SU-DHL-6 (cell line): ENCODE measurements at regions not wholly inside any gene's neighbourhood (a gene's known extent, or its start where the extent isn't known, plus 50 kb on each side); places are given as distances from the start of the nearest gene placed in this dataset.

Source experiments
- H2AFZ ChIP-seq: fragments of 200-600 bp; sonication (generic); 2 replicates; pipeline ENCODE4 v1.6.1; 2014; ENCODE audit warnings: low read depth, mild to moderate bottlenecking, moderate library complexity, mixed read lengths, antibody characterized with exemption, low read length; ENCODE audit not compliant: severe bottlenecking
- H3F3A ChIP-seq: fragments of 200-600 bp; shearing (Covaris generic); 2 replicates; pipeline ENCODE4 v1.6.0; 2016; ENCODE audit warnings: antibody characterized with exemption, mild to moderate bottlenecking; ENCODE audit not compliant: insufficient read depth
- H3K27ac ChIP-seq: fragments of 200-600 bp; sonication (generic); 2 replicates; pipeline ENCODE4 v1.5.1; 2016; ENCODE audit warnings: low read depth, mild to moderate bottlenecking, low read length, moderate library complexity, mixed read lengths
- H3K27me3 ChIP-seq: fragments of 200-600 bp; sonication (generic), shearing (Covaris generic); 2 replicates; pipeline ENCODE4 v1.6.0; 2014; ENCODE audit warnings: mild to moderate bottlenecking, low read length
- H3K36me3 ChIP-seq: fragments of 200-600 bp; sonication (generic); 2 replicates; pipeline ENCODE4 v1.6.1; 2014; ENCODE audit warnings: mild to moderate bottlenecking, low read length, mixed read lengths
- H3K4me2 ChIP-seq: fragments of 300-600, 200-600 bp; shearing (Covaris generic), sonication (generic); 2 replicates; pipeline ENCODE4 v1.6.0; 2014; ENCODE audit warnings: low read length, low read depth, mild to moderate bottlenecking; ENCODE audit not compliant: poor library complexity, severe bottlenecking
- H3K4me3 ChIP-seq: fragments of 200-600 bp; sonication (generic); 2 replicates; pipeline ENCODE4 v1.5.1; 2014; ENCODE audit warnings: antibody characterized with exemption, low read length, mild to moderate bottlenecking, mixed read lengths; ENCODE audit not compliant: insufficient read depth, poor library complexity, severe bottlenecking
- H3K79me2 ChIP-seq: fragments of 200-600 bp; sonication (generic); 2 replicates; pipeline ENCODE4 v1.6.1; 2014; ENCODE audit warnings: mild to moderate bottlenecking, low read length, moderate library complexity; ENCODE audit not compliant: insufficient read depth
- H3K9ac ChIP-seq: fragments of 200-600 bp; sonication (generic); 2 replicates; pipeline ENCODE4 v1.7.0; 2014; ENCODE audit warnings: mild to moderate bottlenecking, low read length
- H3K9me2 ChIP-seq: fragments of 200-600 bp; sonication (generic); replicated peaks from 2 replicates; pipeline ENCODE4 v1.6.1; 2014; ENCODE audit warnings: low read length; ENCODE audit not compliant: insufficient read depth
- H3K9me3 ChIP-seq: fragments of 200-600 bp; sonication (generic); 2 replicates; pipeline ENCODE4 v1.6.1; 2014; ENCODE audit warnings: low read length, mixed read lengths; ENCODE audit not compliant: insufficient read depth
- H4K20me1 ChIP-seq: fragments of 200-600 bp; sonication (generic); 2 replicates; pipeline ENCODE4 v1.6.1; 2014; ENCODE audit warnings: low read depth, mild to moderate bottlenecking, antibody characterized with exemption, low read length, moderate library complexity, mixed read lengths
- EZH2phosphoT487 ChIP-seq: fragments of 200-600 bp; sonication (generic), shearing (Covaris generic); conservative IDR thresholded peaks from 2 replicates; pipeline ENCODE4 v1.6.1; 2018; ENCODE audit warnings: mild to moderate bottlenecking, antibody characterized with exemption, low read length, moderate library complexity, mixed read lengths
- TF ChIP-seq, protein P1 (sequence below): fragments of 200-600 bp; sonication (generic); IDR thresholded peaks from one replicate; pipeline ENCODE4 v1.5.1; 2017; ENCODE audit warnings: antibody characterized with exemption, mild to moderate bottlenecking, low read length, moderate library complexity; ENCODE audit not compliant: insufficient read depth, poor library complexity, severe bottlenecking

DNA sequence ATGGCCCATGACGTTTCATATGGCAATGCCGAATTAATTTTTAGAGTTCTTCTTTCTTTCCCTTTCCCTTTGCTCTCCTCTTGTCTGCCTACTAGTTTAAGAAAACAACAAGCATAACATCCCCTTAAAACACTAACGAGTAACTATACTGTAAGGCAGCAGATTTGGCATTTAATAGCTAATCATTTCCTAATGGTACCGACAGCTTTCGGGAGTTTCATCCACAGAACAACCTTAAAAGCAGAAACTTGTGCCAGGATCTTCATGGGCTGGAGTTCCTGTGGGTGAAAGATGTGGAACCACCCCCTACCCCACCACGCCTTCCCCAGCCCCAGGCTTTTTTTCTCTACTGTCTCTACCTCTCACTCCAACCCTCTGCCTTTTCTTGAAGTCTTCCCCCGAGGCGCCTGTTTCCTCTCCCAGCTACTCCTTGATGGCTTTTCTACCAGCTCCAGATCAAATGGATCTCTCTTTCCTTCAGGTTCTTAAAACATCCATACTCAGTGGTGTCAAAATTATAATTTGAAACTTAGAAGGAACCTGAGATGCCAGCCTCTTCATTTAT lies 319.5 kb downstream of the PIK3R1 start:
- no peak overlapping the region for H3K4me3 ChIP-seq
- no peaks in the 10 kb centered on the region for H4K20me1 ChIP-seq
- no peak overlapping the region for H3K4me2 ChIP-seq
- H3K9ac ChIP-seq: no peak overlapping the region
- no peaks in the 10 kb centered on the region for H3K36me3 ChIP-seq
- no peak overlapping the region for H2AFZ ChIP-seq
- TF ChIP-seq, protein P1, sequence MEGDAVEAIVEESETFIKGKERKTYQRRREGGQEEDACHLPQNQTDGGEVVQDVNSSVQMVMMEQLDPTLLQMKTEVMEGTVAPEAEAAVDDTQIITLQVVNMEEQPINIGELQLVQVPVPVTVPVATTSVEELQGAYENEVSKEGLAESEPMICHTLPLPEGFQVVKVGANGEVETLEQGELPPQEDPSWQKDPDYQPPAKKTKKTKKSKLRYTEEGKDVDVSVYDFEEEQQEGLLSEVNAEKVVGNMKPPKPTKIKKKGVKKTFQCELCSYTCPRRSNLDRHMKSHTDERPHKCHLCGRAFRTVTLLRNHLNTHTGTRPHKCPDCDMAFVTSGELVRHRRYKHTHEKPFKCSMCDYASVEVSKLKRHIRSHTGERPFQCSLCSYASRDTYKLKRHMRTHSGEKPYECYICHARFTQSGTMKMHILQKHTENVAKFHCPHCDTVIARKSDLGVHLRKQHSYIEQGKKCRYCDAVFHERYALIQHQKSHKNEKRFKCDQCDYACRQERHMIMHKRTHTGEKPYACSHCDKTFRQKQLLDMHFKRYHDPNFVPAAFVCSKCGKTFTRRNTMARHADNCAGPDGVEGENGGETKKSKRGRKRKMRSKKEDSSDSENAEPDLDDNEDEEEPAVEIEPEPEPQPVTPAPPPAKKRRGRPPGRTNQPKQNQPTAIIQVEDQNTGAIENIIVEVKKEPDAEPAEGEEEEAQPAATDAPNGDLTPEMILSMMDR: no peak
- TF ChIP-seq EZH2phosphoT487: no peak
- no peaks in the 10 kb centered on the region for H3K27me3 ChIP-seq
- H3K9me2 ChIP-seq: no peaks in the 10 kb centered on the region
- H3K27ac ChIP-seq: no peak overlapping the region
- H3K79me2 ChIP-seq: no peaks in the 10 kb centered on the region
- H3F3A ChIP-seq: no peaks in the 10 kb centered on the region
- no peaks in the 10 kb centered on the region for H3K9me3 ChIP-seq

DNA sequence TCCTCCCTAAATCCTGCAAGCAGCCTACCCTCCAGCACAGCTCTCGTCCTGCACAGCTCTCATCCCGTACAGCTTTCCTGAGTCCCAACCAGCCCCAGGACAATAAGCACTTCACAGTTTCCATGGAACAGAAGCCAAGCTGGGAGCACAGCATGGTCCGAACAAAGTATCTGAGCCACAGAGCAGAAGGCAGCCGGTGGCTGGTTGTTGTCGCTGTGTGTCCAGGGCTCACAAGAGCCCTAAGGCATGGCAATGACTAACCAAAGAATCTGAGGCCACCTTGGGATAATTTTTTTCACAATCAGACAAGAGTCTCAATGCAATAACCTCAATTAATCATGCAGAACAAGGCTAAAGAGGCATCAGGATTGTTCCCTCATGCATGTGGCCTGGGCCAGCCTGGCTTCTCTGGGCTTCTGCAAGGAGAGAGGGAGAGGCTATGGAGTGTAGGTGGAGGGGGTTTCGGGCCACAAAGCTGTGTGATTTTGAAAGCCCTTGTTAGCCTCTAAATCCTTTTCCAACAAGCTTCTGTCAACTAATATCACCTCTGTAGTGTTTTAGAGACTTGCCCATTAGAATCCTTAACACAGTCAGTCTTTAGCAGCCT lies 323.4 kb downstream of the PIK3R1 start:
- Histone ChIP-seq H4K20me1 (no peaks in the 10 kb centered on the region), H3K27me3 (no peaks in the 10 kb centered on the region), H3F3A (no peaks in the 10 kb centered on the region), H3K4me2 (no peak overlapping the region), H3K4me3 (no peak overlapping the region), H3K9me3 (no peaks in the 10 kb centered on the region), H2AFZ (no peak overlapping the region), H3K9ac (no peak overlapping the region), H3K79me2 (no peaks in the 10 kb centered on the region), H3K9me2 (no peaks in the 10 kb centered on the region), H3K36me3 (no peaks in the 10 kb centered on the region), H3K27ac (no peak overlapping the region)
- TF ChIP-seq EZH2phosphoT487: no peak
- TF ChIP-seq, protein P1: no peak

DNA sequence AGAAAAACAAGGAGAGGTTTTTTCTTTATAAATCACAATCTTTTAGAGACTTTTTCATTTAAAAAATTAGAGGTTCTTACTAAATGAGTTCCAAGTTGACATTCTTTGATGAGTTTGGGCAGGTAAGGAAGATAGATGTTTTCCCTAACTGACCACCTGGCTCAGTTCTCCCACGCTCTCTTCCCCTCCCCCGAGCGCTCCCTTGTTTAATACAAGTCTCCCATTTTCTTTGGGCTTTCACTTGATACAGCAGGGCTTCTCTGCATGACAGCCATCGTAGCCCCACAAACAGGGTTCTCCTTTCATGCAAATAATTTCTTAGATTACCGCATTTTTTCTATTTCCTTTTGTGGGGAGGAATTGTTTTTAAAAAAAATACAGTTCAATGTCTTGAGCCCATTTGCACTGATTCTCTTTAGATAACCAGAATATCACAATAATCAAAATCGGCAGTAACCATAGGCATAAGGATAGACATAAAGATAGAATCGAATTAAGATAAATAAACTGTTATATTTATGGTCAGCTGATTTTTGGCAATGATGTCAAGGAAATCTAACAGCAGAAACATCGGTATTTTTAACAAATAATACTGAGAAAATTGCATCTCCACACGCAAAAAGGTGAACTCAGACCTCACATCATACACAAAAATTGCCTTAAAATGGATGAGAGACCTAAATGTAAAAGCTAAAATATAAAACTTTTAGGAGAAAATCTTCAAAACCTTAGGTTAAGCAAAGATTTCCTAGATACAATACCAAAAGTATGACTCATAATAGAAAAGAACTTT lies 325.4 kb downstream of the PIK3R1 start:
- H3K27ac ChIP-seq: no peak overlapping the region
- no peaks in the 10 kb centered on the region for H3K27me3 ChIP-seq
- no peaks in the 10 kb centered on the region for H3K9me3 ChIP-seq
- TF ChIP-seq EZH2phosphoT487: no peak
- TF ChIP-seq, protein P1: no peak
- no peak overlapping the region for H3K9ac ChIP-seq
- no peaks in the 10 kb centered on the region for H3K9me2 ChIP-seq
- H4K20me1 ChIP-seq: no peaks in the 10 kb centered on the region
- H3K4me2 ChIP-seq: no peak overlapping the region
- no peaks in the 10 kb centered on the region for H3F3A ChIP-seq
- H2AFZ ChIP-seq: no peak overlapping the region
- H3K4me3 ChIP-seq: no peak overlapping the region
- no peaks in the 10 kb centered on the region for H3K36me3 ChIP-seq
- H3K79me2 ChIP-seq: no peaks in the 10 kb centered on the region
